ENCODE measurements at regions not wholly inside any gene's neighbourhood (a gene's known extent, or its start where the extent isn't known, plus 50 kb on each side); places are given as distances from the start of the nearest gene placed in this dataset.

DNA sequence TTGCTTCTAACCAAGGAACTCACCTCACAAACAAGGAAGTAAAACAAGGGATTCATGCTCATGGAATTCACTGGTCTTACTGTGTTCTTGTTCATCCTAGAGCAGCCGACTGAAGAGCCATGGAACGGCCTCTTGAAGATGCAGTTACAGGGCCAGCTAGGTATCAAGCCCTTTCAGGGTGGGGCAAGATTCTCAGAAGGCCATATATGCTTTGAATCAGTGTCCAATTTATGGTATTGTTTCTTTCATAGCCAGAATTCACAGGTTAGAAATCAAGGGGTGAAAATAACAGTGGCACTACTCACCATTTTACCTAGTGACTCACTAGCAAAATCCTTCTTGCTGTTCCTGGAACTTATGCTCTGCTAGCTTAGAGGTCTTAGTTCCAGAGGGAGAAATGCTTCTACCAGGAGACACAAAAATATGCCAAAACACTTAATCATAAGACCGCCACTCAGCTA lies 159.5 kb upstream of the CDH10 start:
- DNase-seq: no peak

DNA sequence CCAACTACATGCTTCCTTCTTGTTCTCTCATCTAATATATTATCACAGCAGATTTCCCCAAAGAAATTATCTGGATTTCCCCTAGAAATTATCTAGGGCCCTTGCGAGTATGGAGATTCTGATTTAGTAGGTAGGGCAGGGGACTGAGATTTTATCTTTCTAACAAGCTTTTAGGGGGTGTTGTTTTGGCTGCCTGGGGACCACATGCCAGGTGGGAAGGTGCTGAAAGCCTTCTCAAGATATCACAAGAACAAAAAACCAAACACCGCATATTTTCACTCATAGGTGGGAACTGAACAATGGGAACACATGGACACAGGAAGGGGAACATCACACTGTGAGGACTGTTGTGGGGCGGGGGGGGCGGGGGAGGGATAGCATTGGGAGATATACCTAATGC lies 146.5 kb upstream of the CDH10 start:
- no peak for DNase-seq

DNA sequence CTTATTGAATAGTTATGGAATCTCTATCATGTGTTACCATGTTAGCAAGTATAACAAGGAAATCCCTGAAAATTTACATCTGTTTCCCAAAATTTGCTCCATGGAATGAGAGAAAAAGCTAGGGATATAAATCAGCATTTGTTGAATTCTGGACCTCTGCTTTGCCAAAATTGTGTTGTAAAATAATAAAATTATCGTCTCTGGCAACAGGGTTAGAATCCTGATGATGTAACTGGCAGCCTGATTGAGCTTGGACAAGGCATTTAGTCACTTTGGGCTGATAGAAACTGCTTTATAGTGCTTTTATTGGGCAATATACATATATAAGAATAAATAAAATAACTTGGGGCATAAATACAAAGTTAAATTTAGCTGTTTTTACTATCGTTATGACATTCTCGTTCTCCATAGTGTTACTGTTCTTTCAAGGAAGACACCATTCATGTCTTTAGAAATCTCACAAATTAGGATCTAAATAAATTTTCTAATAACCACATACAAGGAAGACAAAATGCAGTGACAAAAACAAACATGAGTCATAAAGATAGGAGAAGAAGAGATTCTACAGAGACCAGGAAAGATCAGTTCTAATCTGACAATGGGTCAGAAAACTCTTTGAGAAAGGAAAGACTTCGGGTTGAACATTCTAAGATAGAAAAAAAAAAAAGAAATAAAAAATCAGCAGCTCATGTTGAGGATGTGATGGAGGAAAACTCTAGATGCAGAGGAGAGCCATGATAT lies 145.0 kb upstream of the CDH10 start:
- DNase-seq: no peak

DNA sequence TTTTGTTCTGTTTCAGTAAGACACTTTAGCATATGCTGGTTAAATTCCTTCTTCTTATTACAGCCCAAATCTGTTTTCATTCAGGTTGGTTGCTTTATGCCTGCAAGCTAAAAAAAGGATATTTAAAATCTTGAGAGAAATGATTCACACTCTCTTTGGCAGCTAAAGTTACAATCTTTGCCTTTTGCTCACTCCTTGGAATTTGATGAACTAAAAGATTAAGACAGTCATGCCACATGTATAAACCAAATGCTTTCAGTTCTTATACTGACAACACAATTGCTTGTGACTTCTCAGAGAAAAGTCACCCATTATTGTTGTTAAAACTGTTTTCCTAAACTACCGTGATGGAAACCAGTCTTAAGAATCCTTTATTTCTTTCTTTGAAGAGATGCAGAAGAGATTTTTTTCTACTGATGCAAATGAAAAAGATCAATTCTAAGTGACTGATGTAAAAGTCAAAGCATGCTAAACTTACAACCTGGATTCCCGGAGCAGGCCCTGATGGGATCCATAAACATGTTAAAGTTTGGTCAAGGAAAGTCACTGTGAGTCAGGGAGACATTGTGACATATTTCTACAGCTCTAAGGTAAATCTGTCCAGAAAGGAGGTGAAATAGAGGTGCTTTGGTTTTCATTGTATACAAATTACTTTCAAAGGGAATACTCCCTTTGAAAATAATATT lies 144.2 kb upstream of the CDH10 start:
- DNase-seq: no peak

DNA sequence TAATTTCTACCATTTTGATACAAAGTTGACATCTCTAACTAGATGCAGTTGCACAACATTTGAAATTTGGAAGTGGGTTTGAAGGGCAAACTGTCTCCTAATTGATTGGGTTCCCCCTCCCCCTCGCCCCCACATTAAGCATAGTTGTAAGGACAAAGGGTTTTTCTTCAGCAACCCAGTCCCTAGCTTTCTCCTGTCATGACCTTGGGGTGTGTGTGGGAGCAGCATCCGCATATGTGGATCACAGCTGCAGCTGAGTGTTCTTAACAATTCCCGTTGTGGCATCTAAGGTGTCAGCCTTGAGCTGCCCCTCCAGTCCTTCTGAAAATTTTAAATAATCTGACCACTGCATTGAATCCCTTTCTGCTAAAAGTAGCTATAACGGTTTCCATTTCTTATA lies 141.3 kb upstream of the CDH10 start:
- no peak for DNase-seq

DNA sequence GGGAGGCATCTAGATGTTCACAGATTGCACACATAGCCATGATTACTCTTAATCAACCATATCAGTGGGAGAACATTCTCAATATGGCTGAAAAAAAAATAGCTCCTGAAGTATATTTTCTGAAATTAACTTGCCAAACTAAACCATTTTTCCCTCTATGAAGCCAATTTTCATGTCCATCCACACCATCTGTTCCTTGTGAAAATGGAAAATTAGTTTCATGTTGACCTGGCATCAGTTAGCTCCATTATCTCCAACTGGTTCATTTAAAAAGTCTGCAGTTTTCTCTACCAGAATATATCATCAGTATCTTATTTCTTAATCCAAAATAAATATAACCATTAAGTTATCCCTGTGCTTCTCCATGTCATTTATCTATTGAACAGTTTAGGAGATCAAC lies 138.8 kb upstream of the CDH10 start:
- DNase-seq: no peak

DNA sequence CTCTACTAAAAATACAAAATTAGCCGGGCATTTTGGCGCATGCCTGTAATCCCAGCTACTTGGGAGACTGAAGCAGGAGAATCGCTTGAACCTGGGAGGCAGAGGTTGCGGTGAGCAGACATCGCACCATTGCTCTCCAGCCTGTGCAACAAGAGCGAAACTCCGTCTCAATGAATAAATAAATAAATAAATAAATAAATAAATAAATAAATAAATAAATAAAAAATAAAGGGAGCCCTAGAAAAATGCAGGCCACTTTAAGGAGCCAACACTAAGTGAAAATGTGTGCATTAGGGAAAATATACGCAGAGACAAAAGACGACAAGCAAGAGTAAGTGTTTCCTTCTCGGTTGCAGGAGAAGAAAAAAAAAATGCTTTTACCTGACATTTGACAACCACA lies 132.6 kb upstream of the CDH10 start:
- DNase-seq: no peak

DNA sequence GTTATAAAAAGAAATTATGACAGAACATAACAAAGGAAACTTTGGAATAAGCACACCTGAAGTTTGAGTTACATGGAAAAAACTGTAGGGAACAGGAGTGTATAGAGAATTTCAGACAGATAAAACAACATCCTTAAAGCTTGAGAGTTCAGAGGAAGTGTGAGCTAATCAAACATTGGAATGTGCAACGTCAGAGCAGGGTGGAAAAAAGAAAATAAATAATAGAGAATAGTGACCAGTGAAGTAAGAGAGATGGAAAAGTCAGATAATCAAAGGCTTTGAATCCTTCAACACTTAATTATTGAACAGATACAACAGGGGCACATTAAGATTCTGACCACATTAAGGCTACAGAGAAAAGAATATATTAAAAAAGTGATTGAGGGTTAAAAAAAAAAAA lies 128.5 kb upstream of the CDH10 start:
- DNase-seq: no peak

DNA sequence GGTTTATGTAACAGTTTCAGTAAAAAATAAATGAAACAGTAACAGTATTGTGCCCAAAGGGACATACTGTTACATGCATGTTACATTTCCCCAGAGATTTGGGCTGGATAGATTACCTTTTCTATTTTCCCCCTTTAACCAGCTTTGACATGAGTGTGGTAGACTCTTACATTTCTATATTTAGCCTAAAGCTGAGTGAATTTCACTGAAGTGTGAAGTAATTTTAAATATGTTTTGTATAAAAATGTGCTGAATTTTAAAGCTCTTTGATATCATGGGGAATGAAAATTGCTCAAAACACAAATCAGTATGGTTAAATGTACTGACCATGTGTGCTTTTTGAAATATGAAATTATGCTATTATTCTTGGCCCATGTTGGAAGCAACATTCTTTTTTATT lies 122.3 kb upstream of the CDH10 start:
- no peak for DNase-seq

DNA sequence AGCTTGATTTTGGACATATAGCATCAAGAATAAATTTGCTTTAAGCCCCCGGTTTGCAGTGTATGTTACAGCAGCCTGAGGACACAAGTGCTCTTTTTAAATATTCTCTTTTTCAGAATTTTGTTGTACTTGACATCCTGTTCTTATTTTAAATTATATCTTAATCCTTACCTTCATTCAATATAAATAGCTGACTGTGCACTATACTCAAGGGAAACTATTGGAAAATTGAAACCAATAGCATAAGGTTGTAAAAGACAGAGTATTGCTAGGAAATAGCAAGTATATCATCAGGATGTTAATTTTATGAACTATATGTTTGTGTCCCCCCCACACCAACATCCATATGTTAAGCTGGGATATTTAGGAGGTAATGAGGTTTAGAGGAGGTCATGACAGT lies 120.4 kb upstream of the CDH10 start:
- no peak for DNase-seq

DNA sequence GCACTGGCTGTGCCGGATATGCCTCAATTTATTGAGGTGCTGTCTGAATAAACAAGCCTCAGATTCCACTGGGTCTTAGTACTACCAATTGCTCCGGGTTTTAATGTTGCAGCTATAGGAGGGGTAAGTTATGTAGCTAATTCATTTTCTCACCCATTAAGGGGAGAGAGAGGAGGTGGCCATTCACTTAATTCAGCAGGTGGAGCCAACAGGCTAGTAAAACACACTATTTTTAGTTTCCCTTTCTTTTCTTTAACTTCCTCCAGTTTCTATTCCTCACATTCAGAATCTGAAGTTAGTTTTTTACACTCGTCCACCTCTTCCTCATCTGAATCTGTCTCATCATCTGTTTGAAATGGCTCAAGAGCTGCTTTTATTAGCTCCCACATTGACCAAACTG lies 105.6 kb upstream of the CDH10 start:
- DNase-seq: no peak

DNA sequence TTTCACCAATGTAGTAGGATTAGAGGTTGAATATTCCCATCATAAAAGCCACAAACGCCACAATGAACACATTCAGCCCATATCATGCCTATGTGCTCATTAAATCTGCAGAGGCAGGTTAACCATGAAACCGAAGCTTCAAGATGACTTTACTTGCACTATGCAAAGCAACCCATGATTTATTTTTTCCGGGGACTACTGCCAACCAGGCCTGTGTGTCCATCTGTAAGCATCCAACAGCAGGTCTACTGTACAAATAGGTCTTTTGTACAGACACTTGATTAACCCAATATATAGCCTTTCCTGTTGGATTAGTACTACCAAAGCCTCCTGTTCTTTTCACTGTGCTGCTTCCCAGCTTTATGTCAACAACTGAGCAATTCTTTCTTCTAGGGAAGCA lies 104.9 kb upstream of the CDH10 start:
- DNase-seq: no peak

DNA sequence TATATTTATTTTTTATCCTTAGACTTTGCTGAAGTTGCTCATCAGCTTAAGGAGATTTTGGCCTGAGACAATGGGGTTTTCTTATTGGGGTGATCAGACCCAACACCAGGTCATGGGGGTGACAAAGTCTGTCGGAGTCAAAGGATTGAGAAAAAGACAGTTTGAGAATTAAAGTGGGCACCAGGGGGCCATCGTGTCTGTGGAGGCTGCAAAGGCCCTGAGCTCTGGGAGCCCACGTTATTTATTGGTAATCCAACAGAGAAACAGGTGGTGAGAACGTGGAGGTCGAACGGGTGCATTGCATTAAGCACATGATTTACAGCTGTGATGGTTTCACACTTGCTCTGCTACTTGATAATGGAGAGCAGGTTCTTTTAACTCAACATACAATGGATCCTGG lies 102.5 kb upstream of the CDH10 start:
- DNase-seq: no peak

DNA sequence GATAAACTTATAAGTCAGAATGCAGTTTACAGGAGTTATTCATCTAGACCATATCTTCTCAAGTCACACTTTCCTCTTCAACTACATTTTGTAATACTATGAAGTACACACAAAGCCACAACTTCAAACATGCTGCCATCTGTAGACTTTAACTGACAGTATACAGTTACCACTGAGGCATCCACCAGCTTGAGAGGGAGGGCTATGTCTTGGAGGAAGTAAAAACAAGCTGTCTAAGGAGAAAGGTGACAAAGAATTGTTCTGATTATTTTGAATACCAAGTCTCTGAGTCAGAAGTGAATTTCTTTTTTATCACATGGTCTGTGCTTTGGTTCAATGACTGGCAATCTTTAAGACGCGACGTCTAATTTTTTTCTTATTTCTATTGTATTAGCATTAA lies 97.6 kb upstream of the CDH10 start:
- no peak for DNase-seq

DNA sequence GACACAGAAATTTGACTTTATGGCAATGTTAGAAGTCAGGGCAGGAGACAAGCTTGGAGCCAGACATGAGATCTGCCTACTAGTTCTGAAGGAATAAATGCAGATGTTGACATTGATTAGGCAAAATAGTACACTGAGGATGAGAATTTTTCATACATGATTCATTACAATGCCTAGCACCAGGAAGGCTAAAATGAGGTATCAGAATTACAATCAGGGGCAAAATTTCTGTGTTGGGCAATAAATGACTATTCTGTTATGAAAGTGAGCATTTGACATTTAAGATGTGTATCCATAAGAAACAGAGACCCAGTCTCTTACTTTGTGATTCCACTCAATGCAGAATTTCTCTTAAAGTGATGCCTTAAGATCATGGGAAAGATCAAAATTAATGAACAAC lies 92.4 kb upstream of the CDH10 start:
- no peak for DNase-seq

DNA sequence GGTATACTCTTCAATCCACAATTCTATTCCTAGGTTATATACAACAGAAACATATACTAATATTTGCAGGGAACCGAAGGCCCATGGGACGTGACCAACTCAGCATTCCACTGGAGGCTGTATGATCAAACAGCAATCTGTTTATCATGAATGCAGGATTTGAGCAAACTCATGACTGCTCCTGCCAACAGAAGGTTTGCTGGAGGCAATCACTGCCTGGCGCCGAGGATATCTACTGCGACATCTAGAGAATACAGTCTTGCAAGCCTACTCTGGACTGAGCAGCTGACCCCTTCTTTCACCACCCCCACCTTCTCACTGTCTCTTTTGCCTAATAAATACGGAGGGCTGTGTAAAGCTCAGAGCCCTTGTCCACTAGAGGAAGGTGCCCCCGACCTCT lies 90.5 kb upstream of the CDH10 start:
- DNase-seq: no peak

DNA sequence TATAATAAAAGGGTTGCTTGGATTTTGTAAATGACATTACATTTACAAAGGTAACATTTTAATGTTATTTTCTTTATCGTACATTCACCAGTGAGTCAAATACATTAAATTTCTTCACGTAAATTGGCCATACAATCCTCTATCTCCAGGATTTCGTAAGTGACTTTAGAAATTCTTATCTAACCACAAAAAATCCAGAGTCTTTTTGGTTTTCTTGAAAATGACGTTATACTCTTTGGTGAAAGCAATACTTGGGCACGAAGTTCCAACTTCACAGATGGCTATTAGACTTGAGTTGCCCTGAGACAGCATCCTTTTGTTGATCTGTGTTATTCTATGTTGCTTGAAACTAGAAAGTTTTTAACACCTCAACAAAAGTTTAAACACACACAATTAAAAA lies 87.4 kb upstream of the CDH10 start:
- no peak for DNase-seq

DNA sequence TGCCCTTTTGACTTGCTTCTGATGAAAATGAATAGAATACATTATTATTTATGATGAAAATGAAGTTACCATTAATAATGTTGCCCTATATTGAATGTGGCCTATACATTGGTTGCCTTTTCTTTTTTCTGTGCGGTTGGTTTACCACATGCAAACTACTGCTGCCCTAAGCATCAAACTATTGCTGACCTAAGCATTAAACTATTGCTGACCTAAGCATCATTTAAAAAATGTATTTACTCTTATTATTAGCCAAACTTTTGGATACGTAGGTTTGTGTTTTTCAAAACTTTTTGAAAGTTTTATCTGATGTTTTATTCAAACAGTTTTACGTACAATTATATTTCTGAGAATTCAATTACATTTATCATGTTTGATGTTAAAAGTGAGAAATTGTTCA lies 76.0 kb upstream of the CDH10 start:
- DNase-seq: no peak

DNA sequence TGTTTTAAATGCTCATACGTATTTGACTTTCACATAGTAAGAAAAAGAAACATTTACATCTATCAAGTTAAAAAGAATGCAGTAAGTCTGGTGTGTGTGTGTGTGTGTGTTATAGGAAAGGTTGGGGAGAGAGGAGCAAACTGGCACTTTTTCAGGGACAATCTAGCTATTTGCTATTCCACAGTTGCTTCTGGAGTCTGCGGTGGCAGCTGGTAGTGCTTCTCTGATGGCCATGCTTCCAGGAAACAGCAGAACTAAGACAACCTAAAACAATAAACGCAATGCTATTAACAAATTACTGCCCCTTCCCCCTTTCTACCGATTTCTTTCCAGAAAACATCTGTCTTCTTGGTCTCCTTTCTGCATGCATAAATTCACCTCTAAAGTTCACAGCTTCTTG lies 70.0 kb upstream of the CDH10 start:
- DNase-seq: no peak

DNA sequence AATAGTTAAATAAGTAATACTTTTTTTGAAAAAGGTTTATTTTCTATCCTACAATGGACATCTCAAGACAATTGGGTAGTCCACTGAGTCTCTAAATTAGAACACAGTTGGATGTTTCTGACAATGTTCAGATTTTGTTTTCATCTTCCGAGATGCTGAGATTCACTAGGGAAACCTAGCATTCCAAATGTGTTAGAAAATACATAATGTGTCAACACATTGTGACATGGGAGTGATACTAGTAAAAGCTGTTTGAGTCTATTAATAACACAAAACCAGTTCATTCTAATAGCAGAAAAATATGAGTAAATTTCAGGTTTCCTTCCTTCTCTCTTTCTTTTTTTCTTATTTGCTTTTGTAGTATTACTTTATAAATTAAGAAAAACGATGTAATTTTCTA lies 68.2 kb upstream of the CDH10 start:
- DNase-seq: no peak

DNA sequence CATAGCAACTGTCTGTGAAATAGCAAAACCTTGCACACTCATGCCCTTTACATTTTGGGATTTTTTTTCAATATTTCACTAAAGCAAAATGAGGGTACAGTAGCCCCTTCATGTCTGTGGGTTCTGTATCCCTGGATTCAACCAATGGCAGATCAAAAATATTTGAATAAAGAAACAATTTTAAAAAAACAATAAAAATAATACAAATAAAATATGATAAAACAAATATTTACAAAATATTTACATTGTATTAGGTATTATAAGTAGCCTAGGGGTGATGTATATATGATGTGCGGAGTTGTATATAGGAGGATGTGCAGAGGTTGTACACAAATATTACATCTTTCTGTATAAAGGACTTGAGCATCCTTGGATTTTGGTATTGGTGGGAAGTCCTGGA lies 67.3 kb upstream of the CDH10 start:
- DNase-seq: no peak

DNA sequence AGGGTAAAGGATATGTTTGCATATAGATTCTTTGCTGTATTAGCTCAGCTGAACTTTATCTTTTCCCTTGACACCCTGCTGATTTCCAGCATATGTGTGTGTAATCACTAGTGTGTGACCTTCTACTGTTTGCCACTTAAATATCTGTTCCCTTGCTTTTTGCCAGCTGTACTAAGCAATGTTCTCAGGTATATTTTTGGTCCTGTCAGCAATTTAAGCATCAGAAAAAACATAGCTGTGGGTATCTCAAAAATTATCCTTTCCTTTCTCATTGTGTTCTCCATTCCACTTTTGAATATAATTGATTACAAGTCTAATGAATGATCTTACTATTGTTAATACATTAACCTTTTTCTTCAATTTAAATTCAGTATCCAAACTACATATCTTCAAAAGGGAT lies 59.2 kb upstream of the CDH10 start:
- no peak for DNase-seq
